HG02973 (cell line): ENCODE measurements at regions not wholly inside any gene's neighbourhood (a gene's known extent, or its start where the extent isn't known, plus 50 kb on each side); places are given as distances from the start of the nearest gene placed in this dataset.

Experiments
- ATAC-seq: cut with Tn5 transposase; IDR thresholded peaks from one replicate; pipeline ENCODE4 v1.9.1; 2021; ENCODE audit warnings: moderate library complexity; ENCODE audit not compliant: unreplicated experiment

GRCh38 chr5:168005093-168005492, 286.4 kb upstream of the WWC1 start:
- ATAC-seq = no peak

- no peak for ATAC-seq
Observed at GRCh38 chr5:168005936-168006335, 285.5 kb upstream of the WWC1 start.

- no peak for ATAC-seq
Observed at GRCh38 chr5:168006456-168007130, 284.9 kb upstream of the WWC1 start.

GRCh38 chr5:168007286-168007685, 284.2 kb upstream of the WWC1 start:
- no peak for ATAC-seq

GRCh38 chr5:168008555-168008954, 282.9 kb upstream of the WWC1 start:
- no peak for ATAC-seq

GRCh38 chr5:168011096-168011495, 280.3 kb upstream of the WWC1 start:
- ATAC-seq = no peak

- ATAC-seq = no peak
Observed at GRCh38 chr5:168012006-168012405, 279.4 kb upstream of the WWC1 start.

GRCh38 chr5:168013546-168013945, 277.9 kb upstream of the WWC1 start:
- ATAC-seq = no peak

- ATAC-seq = no peak
Observed at GRCh38 chr5:168014433-168015123, 276.9 kb upstream of the WWC1 start.

- ATAC-seq = no peak
Observed at GRCh38 chr5:168015506-168015905, 275.9 kb upstream of the WWC1 start.

- ATAC-seq = no peak
Observed at GRCh38 chr5:168017313-168017712, 274.1 kb upstream of the WWC1 start.

- no peak for ATAC-seq
Observed at GRCh38 chr5:168019143-168019542, 272.3 kb upstream of the WWC1 start.

- ATAC-seq = no peak
Observed at GRCh38 chr5:168020542-168021294, 270.7 kb upstream of the WWC1 start.

GRCh38 chr5:168022446-168023169, 268.8 kb upstream of the WWC1 start:
- no peak for ATAC-seq

GRCh38 chr5:168023191-168023590, 268.3 kb upstream of the WWC1 start:
- no peak for ATAC-seq

- ATAC-seq = no peak
Observed at GRCh38 chr5:168024306-168024705, 267.1 kb upstream of the WWC1 start.

GRCh38 chr5:168027007-168027406, 264.4 kb upstream of the WWC1 start:
- no peak for ATAC-seq

- ATAC-seq = no peak
Observed at GRCh38 chr5:168030912-168031311, 260.5 kb upstream of the WWC1 start.

GRCh38 chr5:168031614-168032013, 259.8 kb upstream of the WWC1 start:
- no peak for ATAC-seq

GRCh38 chr5:168039039-168039438, 252.4 kb upstream of the WWC1 start:
- ATAC-seq = no peak

GRCh38 chr5:168039566-168040248, 251.7 kb upstream of the WWC1 start:
- ATAC-seq = no peak
